Stimulated activated CD8-positive, alpha-beta memory T cell treated with anti-CD3 and anti-CD28 coated beads, Interleukin-15, amount 100 ng/mL, for 24 hours (primary cell): ENCODE measurements at regions not wholly inside any gene's neighbourhood (a gene's known extent, or its start where the extent isn't known, plus 50 kb on each side); places are given as distances from the start of the nearest gene placed in this dataset.

Experiments
- DNase-seq: peaks from one replicate; pipeline ENCODE4 v3.0.0-alpha.2; 2020; ENCODE audit warnings: low read depth

DNA sequence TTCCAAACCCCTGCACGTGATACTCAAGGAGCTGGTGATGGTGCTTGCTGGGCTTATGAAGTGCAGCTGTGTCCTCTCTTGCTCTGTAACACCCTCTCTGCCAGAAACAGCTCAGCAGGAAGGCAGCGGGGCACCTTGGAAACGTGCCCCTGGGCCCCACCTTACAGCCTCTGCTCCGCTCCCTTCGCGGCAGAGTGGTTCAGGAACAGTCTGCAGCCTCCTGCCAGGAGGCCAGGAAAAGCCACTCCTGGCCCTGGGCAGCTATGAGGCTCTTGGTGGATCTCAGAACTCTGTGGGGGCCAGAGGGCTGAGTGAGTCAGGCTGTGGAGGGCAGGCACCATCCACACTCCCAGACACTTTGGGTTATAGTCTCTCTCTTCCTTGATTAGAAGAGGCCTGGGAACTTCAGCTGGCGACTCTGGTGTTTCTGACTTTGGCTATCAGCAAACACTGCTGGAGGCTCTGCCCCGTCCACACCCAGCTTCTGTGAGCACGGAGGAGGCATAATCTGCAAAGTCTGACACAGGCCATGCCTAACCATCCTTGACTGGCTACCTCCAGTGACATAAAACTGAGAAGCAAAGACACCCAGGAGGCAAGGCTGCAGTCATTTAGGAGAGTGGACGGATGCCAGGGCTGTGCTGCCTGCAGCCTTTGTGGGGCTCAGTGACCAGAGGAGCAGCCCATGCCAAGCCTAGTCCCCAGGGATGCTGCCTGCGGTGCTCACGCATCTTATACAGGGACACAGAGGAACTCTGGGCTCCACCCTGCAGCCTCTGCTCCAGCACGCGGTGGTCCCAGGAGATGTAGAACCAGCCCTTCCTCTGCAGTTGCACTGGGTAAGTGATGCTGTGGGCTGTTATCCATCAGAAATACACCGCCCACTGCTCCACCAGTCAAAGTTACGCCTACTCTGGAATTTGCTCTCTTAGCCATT, 65.3 kb downstream of the METRNL start:
- DNase-seq = no peak

- no peak for DNase-seq
These were observed 65.9 kb downstream of the METRNL start for GRCh38 chr17:83145358-83145738.

- no peak for DNase-seq
These were observed 66.4 kb downstream of the METRNL start for GRCh38 chr17:83145831-83146230.

GRCh38 chr17:83146347-83146746, 66.9 kb downstream of the METRNL start:
- DNase-seq = no peak

DNA sequence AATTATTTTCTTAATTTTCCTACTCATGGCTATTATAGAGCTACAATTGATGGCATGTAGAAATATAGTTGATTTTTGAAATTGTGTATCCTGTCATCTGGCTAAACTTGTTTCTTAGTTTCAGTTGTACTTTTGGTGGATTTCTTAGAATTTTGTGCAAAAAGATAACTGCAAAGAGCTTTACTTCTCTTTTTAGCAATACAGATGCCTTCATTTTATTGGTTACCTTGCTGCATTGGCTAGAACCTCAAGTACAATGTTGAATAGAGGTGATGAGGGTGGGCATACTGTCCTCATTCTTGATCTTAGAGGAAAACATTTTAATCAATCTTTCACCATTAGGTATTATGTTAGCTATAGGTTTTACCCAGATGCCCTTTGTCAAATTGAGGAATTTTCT, 67.9 kb downstream of the METRNL start:
- no peak for DNase-seq

DNA sequence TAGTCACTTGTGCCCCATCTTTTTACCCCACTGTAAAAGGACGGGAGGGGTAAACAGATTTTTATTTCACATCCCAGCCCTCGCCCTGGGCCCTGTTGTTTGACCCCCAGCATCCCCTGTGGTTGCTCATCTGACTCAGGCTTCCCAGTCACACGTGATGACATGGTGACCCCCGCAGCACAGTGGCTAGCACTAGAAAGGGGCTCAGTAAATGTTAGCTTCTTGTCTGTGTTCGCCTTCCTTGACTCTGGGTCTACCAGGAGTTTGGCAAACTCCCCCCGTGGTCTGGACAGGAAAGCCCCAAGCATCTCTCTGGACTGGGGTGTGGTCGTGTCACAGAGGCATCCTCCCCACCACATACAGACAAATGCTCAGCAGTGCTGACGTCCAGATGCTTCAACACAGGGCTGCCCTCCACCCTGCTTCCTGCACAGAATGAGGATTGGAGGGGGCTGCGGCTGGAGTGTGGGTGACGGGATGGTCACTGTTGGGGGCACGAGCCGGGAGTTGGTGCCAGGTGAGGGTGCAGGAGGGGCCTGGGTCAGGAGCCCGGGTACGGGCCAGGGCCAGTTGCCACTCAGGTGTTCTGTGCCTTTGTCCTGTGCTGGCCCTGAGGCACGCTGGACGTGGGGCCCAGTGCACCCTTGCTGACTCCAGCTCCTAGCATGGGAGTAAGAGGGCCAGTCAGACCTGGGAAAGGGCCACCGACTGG, 69.1 kb downstream of the METRNL start:
- no peak for DNase-seq

DNA sequence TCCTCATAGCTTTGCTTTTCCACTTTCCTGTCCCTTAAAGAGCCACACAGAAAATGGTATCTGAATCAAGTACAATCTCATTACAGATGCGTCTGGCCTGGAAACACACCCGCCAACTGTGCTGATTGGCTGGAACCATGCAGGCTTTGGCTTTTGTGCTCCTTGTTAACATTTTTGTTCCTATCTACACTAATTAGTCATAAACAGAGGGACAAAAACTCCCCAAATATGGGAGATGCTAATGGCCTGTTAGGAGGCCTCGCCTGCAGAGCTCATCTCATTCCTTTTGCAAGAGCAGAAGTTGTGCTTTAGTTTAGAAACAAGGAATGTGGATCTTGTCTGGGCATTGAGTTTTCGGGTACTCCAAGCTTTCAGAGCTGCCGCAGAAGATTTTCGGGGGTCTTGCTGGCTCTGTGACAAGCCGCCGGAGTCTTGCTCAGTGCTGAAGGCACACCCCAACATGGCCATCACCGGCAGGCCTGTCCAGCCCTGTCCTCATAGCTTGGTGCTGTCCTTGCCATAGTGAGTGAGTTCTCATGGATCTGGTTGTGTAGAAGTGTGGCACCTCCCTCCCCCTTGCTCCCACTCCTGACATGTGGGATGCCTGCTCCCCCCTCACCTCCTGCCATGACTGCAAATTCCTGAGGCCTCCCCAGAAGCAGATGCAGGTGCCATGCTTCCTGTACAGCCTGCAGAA, 69.8 kb downstream of the METRNL start:
- no peak for DNase-seq

GRCh38 chr17:83149761-83150251, 70.4 kb downstream of the METRNL start:
- no peak for DNase-seq

GRCh38 chr17:83150369-83151055, 71.1 kb downstream of the METRNL start:
- no peak for DNase-seq

GRCh38 chr17:83151056-83151441, 71.6 kb downstream of the METRNL start:
- DNase-seq = no peak

GRCh38 chr17:83151442-83152226, 72.2 kb downstream of the METRNL start:
- no peak for DNase-seq

DNA sequence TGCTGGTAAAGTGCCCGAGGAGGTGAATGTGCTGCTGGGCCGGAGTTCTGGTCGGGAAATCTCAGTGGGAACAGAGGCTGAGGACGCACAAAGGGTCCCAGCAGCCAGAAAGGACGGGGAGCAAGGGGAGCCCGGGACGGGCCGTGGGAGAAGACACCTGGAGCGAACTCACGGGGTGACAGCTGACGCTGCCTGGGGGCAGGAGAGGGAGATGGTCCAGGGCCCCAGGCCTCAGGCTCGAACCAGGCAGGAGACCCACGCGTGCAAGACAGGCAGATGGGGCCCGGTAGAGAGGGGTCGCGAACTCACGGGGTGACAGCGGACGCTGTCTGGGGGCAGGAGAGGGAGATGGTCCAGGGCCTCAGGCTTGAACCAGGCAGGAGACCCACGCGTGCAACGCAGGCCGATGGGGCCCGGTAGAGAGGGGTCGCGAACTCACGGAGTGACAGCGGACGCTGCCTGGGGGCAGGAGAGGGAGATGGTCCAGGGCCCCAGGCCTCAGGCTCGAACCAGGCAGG, 72.9 kb downstream of the METRNL start:
- no peak for DNase-seq

- DNase-seq = no peak
These were observed 73.6 kb downstream of the METRNL start for GRCh38 chr17:83152745-83153611.

DNA sequence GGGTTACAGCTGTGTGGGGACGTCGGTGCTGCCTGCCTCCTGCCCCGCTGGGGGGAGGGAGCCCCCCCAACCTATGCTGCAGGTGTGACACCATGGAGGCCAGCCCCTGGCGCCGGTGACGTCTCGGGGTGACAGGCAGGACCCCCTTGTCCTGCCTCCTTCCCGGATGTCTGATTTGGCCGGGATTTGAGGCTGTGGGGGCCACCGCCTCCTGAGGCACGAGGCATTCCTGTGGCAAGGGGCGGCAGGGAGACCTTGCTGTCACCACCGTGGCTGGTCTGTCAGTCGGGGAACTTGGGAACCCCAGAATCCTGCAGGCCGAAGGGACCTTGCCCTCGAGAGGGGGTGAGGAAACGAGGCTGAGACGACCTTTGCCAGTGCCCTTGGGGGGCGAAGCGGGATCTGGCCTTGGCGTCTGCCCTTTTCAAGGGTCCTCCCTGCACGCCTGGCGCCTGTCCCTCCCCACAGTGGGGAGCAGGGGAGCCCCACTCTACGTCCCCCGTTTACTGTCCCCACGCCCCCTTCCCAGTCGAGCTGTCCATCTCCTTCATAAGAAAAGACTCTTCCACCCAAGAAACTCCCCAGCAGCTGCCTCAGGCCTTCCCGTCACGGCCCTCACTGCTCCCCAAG, 74.4 kb downstream of the METRNL start:
- DNase-seq = no peak

- DNase-seq = no peak
These were observed 75.1 kb downstream of the METRNL start for GRCh38 chr17:83154311-83155127.

- DNase-seq = no peak
These were observed 76.0 kb downstream of the METRNL start for GRCh38 chr17:83155128-83156121.

- no peak for DNase-seq
These were observed 77.0 kb downstream of the METRNL start for GRCh38 chr17:83156408-83156807.
